Nephron (organoid): ENCODE measurements at regions not wholly inside any gene's neighbourhood (a gene's known extent, or its start where the extent isn't known, plus 50 kb on each side); places are given as distances from the start of the nearest gene placed in this dataset.

ENCODE experiments used
- H3K27ac Mint-ChIP-seq, 3 experiments: 2 replicates each; pipeline ENCODE4 v1.8.0; 2020; ENCODE audit warnings: mixed read lengths in 3 of 3, mild to moderate bottlenecking in 2 of 3, moderate library complexity in 1 of 3
- H3K27me3 Mint-ChIP-seq: 2 replicates; pipeline ENCODE4 v1.8.0; 2021; ENCODE audit warnings: low read depth, mild to moderate bottlenecking, moderate library complexity, mixed read lengths
- H3K36me3 Mint-ChIP-seq: 2 replicates; pipeline ENCODE4 v1.8.0; 2020; ENCODE audit warnings: low read depth, mixed read lengths
- H3K4me1 Mint-ChIP-seq: 2 replicates; pipeline ENCODE4 v1.8.0; 2020; ENCODE audit warnings: mixed read lengths
- H3K4me3 Mint-ChIP-seq, 3 experiments: 2 replicates each; pipeline ENCODE4 v1.8.0; 2020; ENCODE audit warnings: mild to moderate bottlenecking in 3 of 3, mixed read lengths in 3 of 3, moderate library complexity in 2 of 3
- H3K9me3 Mint-ChIP-seq: 2 replicates; pipeline ENCODE4 v1.8.0; 2020; ENCODE audit warnings: mixed read lengths
- TF ChIP-seq, protein P1 (sequence below), 3 experiments: fragments of 200-600 bp; sonication (generic); IDR thresholded peaks; one replicate each; pipeline ENCODE4 v1.5.0; 2021; ENCODE audit warnings: antibody characterized with exemption in 3 of 3; ENCODE audit not compliant: unreplicated experiment in 3 of 3

DNA sequence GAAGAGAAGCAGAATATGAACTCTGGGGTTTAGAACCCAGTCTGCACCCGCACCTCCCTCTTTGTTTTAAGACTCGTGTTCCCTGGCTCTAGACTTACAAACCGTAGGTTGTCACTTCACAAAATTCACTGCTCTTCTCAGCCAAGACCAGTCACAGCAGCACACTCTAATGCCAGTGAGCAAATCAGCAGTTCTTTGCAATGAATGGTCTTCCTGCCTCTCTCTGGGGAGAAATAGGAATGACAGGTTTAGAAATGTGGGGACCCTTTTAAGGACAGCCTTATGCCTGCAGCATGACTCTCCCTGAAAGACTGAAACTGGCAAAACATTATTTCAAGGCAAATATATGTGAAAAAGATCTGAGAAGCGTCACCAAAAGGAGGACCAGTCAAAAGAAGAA lies 156.9 kb downstream of the KCTD15 start:
- Mint-ChIP-seq H3K36me3 (no peaks in the 10 kb centered on the region), H3K9me3 (peaks cover 4% of the 10 kb centered on the region), H3K4me1 (no peaks in the 10 kb centered on the region), H3K27me3 (peaks cover 8% of the 10 kb centered on the region), H3K27ac (peak overlapping the region in 1 of 3 experiments; percentile 17), H3K4me3 (no peak overlapping the region)
- TF ChIP-seq, protein P1, sequence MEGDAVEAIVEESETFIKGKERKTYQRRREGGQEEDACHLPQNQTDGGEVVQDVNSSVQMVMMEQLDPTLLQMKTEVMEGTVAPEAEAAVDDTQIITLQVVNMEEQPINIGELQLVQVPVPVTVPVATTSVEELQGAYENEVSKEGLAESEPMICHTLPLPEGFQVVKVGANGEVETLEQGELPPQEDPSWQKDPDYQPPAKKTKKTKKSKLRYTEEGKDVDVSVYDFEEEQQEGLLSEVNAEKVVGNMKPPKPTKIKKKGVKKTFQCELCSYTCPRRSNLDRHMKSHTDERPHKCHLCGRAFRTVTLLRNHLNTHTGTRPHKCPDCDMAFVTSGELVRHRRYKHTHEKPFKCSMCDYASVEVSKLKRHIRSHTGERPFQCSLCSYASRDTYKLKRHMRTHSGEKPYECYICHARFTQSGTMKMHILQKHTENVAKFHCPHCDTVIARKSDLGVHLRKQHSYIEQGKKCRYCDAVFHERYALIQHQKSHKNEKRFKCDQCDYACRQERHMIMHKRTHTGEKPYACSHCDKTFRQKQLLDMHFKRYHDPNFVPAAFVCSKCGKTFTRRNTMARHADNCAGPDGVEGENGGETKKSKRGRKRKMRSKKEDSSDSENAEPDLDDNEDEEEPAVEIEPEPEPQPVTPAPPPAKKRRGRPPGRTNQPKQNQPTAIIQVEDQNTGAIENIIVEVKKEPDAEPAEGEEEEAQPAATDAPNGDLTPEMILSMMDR (IDR thresholded peaks at IDR 0.05; ENCODE audit: unreplicated experiment in 3 of 3) = no peak

DNA sequence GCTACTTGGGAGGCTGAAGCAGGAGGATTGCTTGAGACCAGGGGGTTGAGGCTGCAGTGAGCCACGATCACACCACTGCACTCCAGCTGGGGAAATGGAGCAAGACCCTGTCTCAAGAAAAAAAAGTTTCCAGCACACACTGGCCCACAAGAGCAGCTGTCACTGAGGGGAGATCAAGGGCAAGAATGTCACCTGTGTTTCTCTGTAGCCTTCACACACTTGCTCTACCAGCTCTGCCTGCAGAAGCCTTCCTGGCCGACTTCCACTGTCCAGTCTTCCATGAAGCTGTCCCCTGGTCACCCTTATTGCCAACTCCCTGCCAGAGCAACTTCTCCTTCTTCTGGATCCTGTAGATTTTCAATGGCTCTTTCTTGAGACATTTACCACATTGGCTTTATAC lies 158.0 kb downstream of the KCTD15 start:
- H3K27me3 Mint-ChIP-seq = peaks cover 7% of the 10 kb centered on the region
- TF ChIP-seq, protein P1 (IDR thresholded peaks at IDR 0.05; ENCODE audit: unreplicated experiment in 3 of 3) = no peak
- H3K4me3 Mint-ChIP-seq = no peak overlapping the region
- no peaks in the 10 kb centered on the region for H3K36me3 Mint-ChIP-seq
- H3K27ac Mint-ChIP-seq = no peak overlapping the region
- H3K4me1 Mint-ChIP-seq = no peaks in the 10 kb centered on the region
- H3K9me3 Mint-ChIP-seq = peaks cover 4% of the 10 kb centered on the region

DNA sequence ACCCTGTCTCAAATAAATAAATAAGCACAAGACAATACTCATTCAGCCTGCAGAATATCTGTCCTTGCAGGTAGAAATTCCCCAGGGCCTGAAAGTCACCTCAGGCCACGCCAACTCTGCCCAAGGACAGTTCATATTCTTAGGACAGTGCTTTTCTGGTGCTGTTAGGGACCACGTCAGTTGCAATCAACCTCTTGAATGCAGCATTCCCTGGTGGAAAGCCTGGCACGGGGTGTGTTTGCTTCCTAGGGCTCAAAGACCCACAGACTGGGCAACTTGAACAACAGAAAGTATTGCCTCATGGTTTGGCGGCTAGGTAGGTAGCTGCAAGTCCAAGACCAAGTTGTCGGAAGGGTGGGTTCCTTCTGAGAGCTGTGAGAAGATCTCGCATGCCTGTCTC lies 160.3 kb downstream of the KCTD15 start:
- no peaks in the 10 kb centered on the region for H3K4me1 Mint-ChIP-seq
- no peak overlapping the region for H3K27ac Mint-ChIP-seq
- TF ChIP-seq, protein P1 (IDR thresholded peaks at IDR 0.05; ENCODE audit: unreplicated experiment in 3 of 3) = no peak
- no peak overlapping the region for H3K4me3 Mint-ChIP-seq
- peaks cover 4% of the 10 kb centered on the region for H3K9me3 Mint-ChIP-seq
- no peaks in the 10 kb centered on the region for H3K36me3 Mint-ChIP-seq
- H3K27me3 Mint-ChIP-seq = peaks cover 12% of the 10 kb centered on the region

DNA sequence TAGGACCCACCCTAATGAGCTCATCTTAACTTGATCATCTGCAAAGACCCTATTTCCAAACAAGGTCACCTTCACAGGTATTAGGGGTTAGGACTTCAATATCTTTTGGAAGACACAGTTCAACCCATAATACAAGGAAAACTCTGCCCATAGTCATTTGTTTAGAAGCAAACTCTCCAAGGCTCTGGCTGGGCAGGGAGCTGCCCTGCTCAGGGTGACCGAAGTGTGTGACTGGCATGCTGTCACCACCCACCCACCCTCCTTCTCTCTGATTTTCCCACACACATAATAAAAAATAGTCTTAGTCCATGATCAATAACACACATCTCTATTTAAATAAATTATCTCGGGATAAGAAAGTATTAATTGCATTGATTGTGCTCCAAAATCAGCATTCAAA lies 161.1 kb downstream of the KCTD15 start:
- peaks cover 4% of the 10 kb centered on the region for H3K9me3 Mint-ChIP-seq
- TF ChIP-seq, protein P1 (IDR thresholded peaks at IDR 0.05; ENCODE audit: unreplicated experiment in 3 of 3) = no peak
- peaks cover 16% of the 10 kb centered on the region for H3K27me3 Mint-ChIP-seq
- H3K4me1 Mint-ChIP-seq = no peaks in the 10 kb centered on the region
- no peaks in the 10 kb centered on the region for H3K36me3 Mint-ChIP-seq
- no peak overlapping the region for H3K27ac Mint-ChIP-seq
- H3K4me3 Mint-ChIP-seq = no peak overlapping the region

DNA sequence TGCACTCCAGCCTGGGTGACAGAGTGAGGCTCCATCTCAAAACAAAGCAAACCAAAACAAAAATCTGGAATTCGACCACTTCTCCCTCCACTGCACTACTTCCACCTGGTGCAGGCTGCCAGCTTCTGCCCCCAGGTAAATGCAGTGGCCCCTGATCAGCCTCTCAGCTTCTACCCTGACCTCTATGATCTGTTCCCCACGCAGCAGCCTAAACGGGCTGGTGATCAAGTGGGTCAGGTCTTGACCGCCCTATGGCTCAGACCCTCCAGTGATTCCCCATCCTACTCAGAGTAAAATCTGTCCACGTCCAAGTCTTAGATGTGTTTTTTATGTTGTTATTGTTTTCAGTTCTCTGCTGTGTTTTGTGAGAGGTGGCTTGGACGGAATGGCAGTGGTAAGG lies 163.9 kb downstream of the KCTD15 start:
- H3K27me3 Mint-ChIP-seq = peaks cover 16% of the 10 kb centered on the region
- TF ChIP-seq, protein P1 (IDR thresholded peaks at IDR 0.05; ENCODE audit: unreplicated experiment in 3 of 3) = no peak
- no peak overlapping the region for H3K27ac Mint-ChIP-seq
- no peaks in the 10 kb centered on the region for H3K4me1 Mint-ChIP-seq
- no peak overlapping the region for H3K4me3 Mint-ChIP-seq
- H3K36me3 Mint-ChIP-seq = no peaks in the 10 kb centered on the region
- H3K9me3 Mint-ChIP-seq = no peaks in the 10 kb centered on the region

DNA sequence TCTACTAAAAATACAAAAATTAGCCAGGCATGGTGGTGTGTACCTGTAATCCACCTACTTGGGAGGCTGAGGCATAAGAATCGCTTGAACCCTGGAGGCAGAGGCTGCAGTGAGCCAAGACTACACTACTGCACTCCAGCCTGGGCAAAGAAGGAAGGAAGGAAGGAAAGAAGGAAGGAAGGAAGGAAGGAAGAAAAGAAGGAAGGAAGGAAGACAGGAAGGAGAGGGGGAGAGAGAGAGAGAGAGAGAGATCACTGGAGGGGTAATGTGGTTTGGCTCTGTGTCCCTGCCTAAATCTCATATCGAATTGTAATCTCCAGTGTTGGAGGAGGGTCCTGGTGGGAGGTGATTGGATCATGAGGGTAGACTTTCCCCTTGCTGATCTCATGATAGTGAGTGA lies 165.5 kb downstream of the KCTD15 start:
- no peaks in the 10 kb centered on the region for H3K4me1 Mint-ChIP-seq
- H3K27me3 Mint-ChIP-seq = peaks cover 16% of the 10 kb centered on the region
- H3K36me3 Mint-ChIP-seq = no peaks in the 10 kb centered on the region
- H3K9me3 Mint-ChIP-seq = peaks cover 6% of the 10 kb centered on the region
- H3K27ac Mint-ChIP-seq = no peak overlapping the region
- TF ChIP-seq, protein P1 (IDR thresholded peaks at IDR 0.05; ENCODE audit: unreplicated experiment in 3 of 3) = no peak
- H3K4me3 Mint-ChIP-seq = no peak overlapping the region
